H1 (cell line): ENCODE measurements at regions not wholly inside any gene's neighbourhood (a gene's known extent, or its start where the extent isn't known, plus 50 kb on each side); places are given as distances from the start of the nearest gene placed in this dataset.

Source experiments
- CTCF ChIA-PET: fragments of 300-600 bp; sonication (Branson Sonifier 250); formaldehyde crosslinking; loops from one replicate; lab custom pipeline; 2021; ENCODE audit not compliant: partially characterized antibody; lab: Charles Lee
- POLR2A ChIA-PET: fragments of 300-600 bp; sonication (Branson Sonifier 250); formaldehyde crosslinking; loops from one replicate; lab custom pipeline; 2021; ENCODE audit warnings: inconsistent platforms; ENCODE audit not compliant: partially characterized antibody; lab: Charles Lee
- DNase-seq, 2 experiments: peaks; one replicate each; pipeline versions ENCODE4 v3.0.0 to v3.0.0-alpha.2; 2010 to 2022; ENCODE audit warnings: low spot score in 2 of 2, low read depth in 1 of 2, mixed read lengths in 1 of 2
- FAIRE-seq: peaks from 2 replicates; lab custom pipeline; 2011; peaks lifted over from hg19 to GRCh38; lab: Jason Lieb, UNC
- H2AFZ ChIP-seq: 2 replicates; pipeline ENCODE4 v1.8.1; 2012; ENCODE audit warnings: low read length, inconsistent platforms
- H2AK5ac ChIP-seq: 2 replicates; pipeline ENCODE4 v1.6.1; 2013; ENCODE audit warnings: low read depth, low read length
- H2BK120ac ChIP-seq: replicated peaks from 2 replicates; pipeline ENCODE3; 2013; ENCODE audit warnings: low read depth, low read length, inconsistent platforms
- H2BK12ac ChIP-seq: 2 replicates; pipeline ENCODE4 v1.6.1; 2013; ENCODE audit warnings: low read depth, low read length
- H2BK15ac ChIP-seq: 2 replicates; pipeline ENCODE4 v1.6.1; 2013; ENCODE audit warnings: low read length
- H2BK20ac ChIP-seq: 2 replicates; pipeline ENCODE4 v1.6.1; 2013; ENCODE audit warnings: low read length
- H2BK5ac ChIP-seq: 2 replicates; pipeline ENCODE4 v1.6.1; 2013; ENCODE audit warnings: low read depth, low read length
- H3K14ac ChIP-seq: 2 replicates; pipeline ENCODE4 v1.6.1; 2013; ENCODE audit warnings: inconsistent platforms; ENCODE audit not compliant: insufficient read length
- H3K18ac ChIP-seq: 2 replicates; pipeline ENCODE4 v1.6.1; 2013; ENCODE audit warnings: low read length; ENCODE audit errors: extremely low read depth
- H3K23ac ChIP-seq: 2 replicates; pipeline ENCODE4 v1.6.1; 2013; ENCODE audit warnings: inconsistent platforms; ENCODE audit not compliant: insufficient read length
- H3K23me2 ChIP-seq: 2 replicates; pipeline ENCODE4 v1.6.1; 2013; ENCODE audit warnings: low read depth, low read length
- H3K27ac ChIP-seq: 2 replicates; pipeline ENCODE4 v1.6.1; 2011; ENCODE audit warnings: low read depth, low read length, inconsistent platforms
- H3K27me3 ChIP-seq, 4 experiments: replicated peaks in 1 of 4; 1 replicate in 1 of 4; 2 replicates in 3 of 4; pipeline versions ENCODE4 v1.6.1 to v1.8.1; 2011 to 2013; ENCODE audit warnings: low read length in 3 of 4, mild to moderate bottlenecking in 3 of 4, inconsistent platforms in 2 of 4, mixed read lengths in 2 of 4, moderate library complexity in 1 of 4; ENCODE audit not compliant: control insufficient read depth in 3 of 4, insufficient read depth in 3 of 4; ENCODE audit errors: extremely low read depth in 1 of 4
- H3K36me3 ChIP-seq, 4 experiments: 2 replicates each; pipeline versions ENCODE4 v1.6.1 to v1.8.1; 2011 to 2013; ENCODE audit warnings: mild to moderate bottlenecking in 4 of 4, low read length in 3 of 4, moderate library complexity in 2 of 4, control low read depth in 1 of 4, inconsistent platforms in 1 of 4; ENCODE audit not compliant: insufficient read depth in 4 of 4, control insufficient read depth in 2 of 4
- H3K4ac ChIP-seq: replicated peaks from 2 replicates; pipeline ENCODE3; 2013; ENCODE audit warnings: low read length, low read depth, mixed read lengths, inconsistent platforms; ENCODE audit not compliant: insufficient read length
- H3K4me1 ChIP-seq, 4 experiments: replicated peaks in 1 of 4; 1 replicate in 1 of 4; 2 replicates in 3 of 4; pipeline versions ENCODE4 v1.6.1 to v1.8.1; 2011 to 2013; ENCODE audit warnings: low read length in 3 of 4, inconsistent platforms in 2 of 4, mixed read lengths in 1 of 4; ENCODE audit not compliant: insufficient read depth in 4 of 4, control insufficient read depth in 3 of 4
- H3K4me2 ChIP-seq, 2 experiments: 2 replicates each; pipeline versions ENCODE4 v1.6.1 to v1.8.1; 2011 to 2013; ENCODE audit warnings: low read depth in 2 of 2, low read length in 2 of 2, control low read depth in 1 of 2, inconsistent platforms in 1 of 2, mild to moderate bottlenecking in 1 of 2; ENCODE audit not compliant: insufficient read depth in 1 of 2
- H3K4me3 ChIP-seq, 4 experiments: fragments of 200-600, 300-600 bp in 1 of 4; sonication (generic), shearing (Covaris generic), sonication (Bioruptor Twin) in 1 of 4; 2 replicates each; pipeline versions ENCODE4 v1.5.1 to v1.8.1; 2011 to 2016; ENCODE audit warnings: low read length in 4 of 4, low read depth in 3 of 4, control low read depth in 2 of 4, inconsistent platforms in 2 of 4, mild to moderate bottlenecking in 2 of 4, mixed read lengths in 1 of 4, moderate library complexity in 1 of 4; ENCODE audit not compliant: insufficient read depth in 2 of 4; ENCODE audit errors: extremely low read depth in 1 of 4
- H3K56ac ChIP-seq: replicated peaks from 2 replicates; pipeline ENCODE3; 2013; ENCODE audit warnings: low read depth, mild to moderate bottlenecking, mixed read lengths, low read length, inconsistent platforms; ENCODE audit not compliant: insufficient read length
- H3K79me1 ChIP-seq: 2 replicates; pipeline ENCODE4 v1.6.1; 2013; ENCODE audit warnings: low read depth, low read length, control low read depth
- H3K79me2 ChIP-seq, 2 experiments: 2 replicates each; pipeline versions ENCODE4 v1.6.1 to v1.8.1; 2012 to 2013; ENCODE audit warnings: low read length in 2 of 2, mild to moderate bottlenecking in 2 of 2, inconsistent platforms in 1 of 2; ENCODE audit not compliant: insufficient read depth in 2 of 2, control insufficient read depth in 1 of 2
- H3K9ac ChIP-seq, 4 experiments: replicated peaks in 1 of 4; 1 replicate in 1 of 4; 2 replicates in 3 of 4; pipeline versions ENCODE4 v1.6.1 to v1.8.1; 2011 to 2013; ENCODE audit warnings: low read depth in 3 of 4, low read length in 3 of 4, control low read depth in 2 of 4, mild to moderate bottlenecking in 2 of 4, moderate library complexity in 2 of 4, inconsistent platforms in 1 of 4; ENCODE audit errors: extremely low read depth in 1 of 4
- H3K9me3 ChIP-seq, 2 experiments: 2 replicates each; pipeline versions ENCODE4 v1.6.1 to v1.8.1; 2012 to 2013; ENCODE audit warnings: mild to moderate bottlenecking in 2 of 2, moderate library complexity in 2 of 2, control low read depth in 1 of 2, inconsistent platforms in 1 of 2, low read depth in 1 of 2, low read length in 1 of 2, mixed read lengths in 1 of 2; ENCODE audit not compliant: insufficient read depth in 2 of 2
- H4K20me1 ChIP-seq, 2 experiments: replicated peaks in 1 of 2; 2 replicates each; pipeline versions ENCODE3 to v1.8.1; 2011 to 2013; ENCODE audit warnings: inconsistent platforms in 2 of 2, low read length in 2 of 2, mild to moderate bottlenecking in 1 of 2; ENCODE audit not compliant: insufficient read depth in 2 of 2, control insufficient read depth in 1 of 2
- H4K5ac ChIP-seq: 2 replicates; pipeline ENCODE4 v1.6.1; 2013; ENCODE audit warnings: low read length, low read depth, mixed read lengths, inconsistent platforms; ENCODE audit not compliant: insufficient read length
- H4K8ac ChIP-seq: 2 replicates; pipeline ENCODE4 v1.8.0; 2013; ENCODE audit warnings: mild to moderate bottlenecking, moderate library complexity, low read length, inconsistent platforms; ENCODE audit not compliant: insufficient read depth; ENCODE audit errors: extremely low read depth
- H4K91ac ChIP-seq: replicated peaks from 2 replicates; pipeline ENCODE3; 2013; ENCODE audit warnings: low read length, mixed read lengths, inconsistent platforms; ENCODE audit not compliant: insufficient read length
- BRCA1 ChIP-seq: IDR thresholded peaks from 2 replicates; pipeline ENCODE4 v1.6.1; 2012; ENCODE audit warnings: low read depth, low read length, improper control_type of control experiment
- CBX5 ChIP-seq: fragments of 300-800, 300-1000 bp; sonication (generic); IDR thresholded peaks from 2 replicates; pipeline ENCODE4 v1.7.1; 2016; ENCODE audit warnings: antibody characterized with exemption, low read length, low read depth
- CREB1 ChIP-seq: IDR thresholded peaks from 2 replicates; pipeline ENCODE4 v1.6.1; 2012; ENCODE audit warnings: inconsistent platforms
- EGR1 ChIP-seq: IDR thresholded peaks from 2 replicates; pipeline ENCODE4 v1.6.1; 2011; ENCODE audit warnings: low read depth, low read length, borderline replicate concordance
- GABPA ChIP-seq: IDR thresholded peaks from 2 replicates; pipeline ENCODE4 v1.6.1; 2011; ENCODE audit warnings: mild to moderate bottlenecking, low read length, moderate library complexity, borderline replicate concordance; ENCODE audit not compliant: insufficient read depth
- KDM5A ChIP-seq: fragments of 200-600 bp; IDR thresholded peaks from 2 replicates; pipeline ENCODE4 v1.7.1; 2012; ENCODE audit warnings: mild to moderate bottlenecking, low read length, inconsistent platforms, mixed read lengths
- MAX ChIP-seq: IDR thresholded peaks from 2 replicates; pipeline ENCODE4 v1.6.1; 2012; ENCODE audit warnings: inconsistent platforms
- NANOG ChIP-seq: IDR thresholded peaks from 2 replicates; pipeline ENCODE4 v1.6.1; 2011; ENCODE audit warnings: low read length, low read depth, mild to moderate bottlenecking, inconsistent platforms; ENCODE audit not compliant: insufficient read depth, poor library complexity, severe bottlenecking
- POLR2AphosphoS5 ChIP-seq: IDR thresholded peaks from 2 replicates; pipeline ENCODE4 v1.6.1; 2011; ENCODE audit warnings: low read depth, low read length
- RNF2 ChIP-seq: fragments of 200-900, 300-1000 bp; sonication (generic); IDR thresholded peaks from 2 replicates; pipeline ENCODE4 v1.7.1; 2016; ENCODE audit warnings: borderline replicate concordance, low read depth, mild to moderate bottlenecking, antibody characterized with exemption, low read length; ENCODE audit not compliant: poor library complexity, severe bottlenecking; ENCODE audit errors: missing control alignments
- SP4 ChIP-seq: IDR thresholded peaks from 2 replicates; pipeline ENCODE4 v1.6.1; 2012; ENCODE audit warnings: low read length, inconsistent platforms
- TBP ChIP-seq: IDR thresholded peaks from 2 replicates; pipeline ENCODE4 v1.6.1; 2011; ENCODE audit warnings: low read depth, low read length, improper control_type of control experiment
- WGBS, 2 experiments: shearing (Covaris generic) in 1 of 2; methylation state at CpG; one replicate each; pipeline versions ENCODE4 v1.1.6 to v1.1.7; 2013 to 2015; ENCODE audit warnings: low lambda C conversion rate in 2 of 2, mixed read lengths in 2 of 2, inconsistent platforms in 1 of 2, low coverage in 1 of 2, missing lambda C conversion rate in 1 of 2; ENCODE audit not compliant: insufficient replicate concordance in 2 of 2, insufficient coverage in 1 of 2, insufficient read length in 1 of 2; ENCODE audit errors: extremely low coverage in 1 of 2, missing lambda C conversion rate in 1 of 2; 5-methylcytosine and 5-hydroxymethylcytosine counted together

- ChIA-PET POLR2A (no interaction called here), CTCF (interaction anchor here (0.6 to 3.3 kb wide), 19 partner anchors 8 to 994 kb away, joined by 3 to 19 read pairs (median 4); no protein-coding TSS in a partner anchor)
- no peak overlapping the region for H4K8ac ChIP-seq
- no peak overlapping the region for H2BK15ac ChIP-seq
- no peak overlapping the region for H3K18ac ChIP-seq
- H3K4me2 ChIP-seq: no peak overlapping the region
- H3K9me3 ChIP-seq: no peaks in the 10 kb centered on the region
- H2BK20ac ChIP-seq: no peak overlapping the region
- H2BK5ac ChIP-seq: no peak overlapping the region
- TF ChIP-seq TBP (no peak), SP4 (no peak), GABPA (no peak), BRCA1 (no peak), RNF2 (no peak), CBX5 (no peak), KDM5A (no peak), EGR1 (no peak), CREB1 (no peak), POLR2AphosphoS5 (no peak), NANOG (no peak), MAX (no peak)
- no peaks in the 10 kb centered on the region for H3K79me1 ChIP-seq
- no peak overlapping the region for H3K23ac ChIP-seq
- 83% methylated on average over 4 of the region's 4 CpGs; no CpG with 5 or more reads in 1 of the 2 experiments for WGBS, 2 experiments
- FAIRE-seq (no peak), DNase-seq (no peak)
- H3K56ac ChIP-seq: no peak overlapping the region
- H3K27me3 ChIP-seq: no peaks in the 10 kb centered on the region
- no peak overlapping the region for H2BK12ac ChIP-seq
- H4K5ac ChIP-seq: no peak overlapping the region
- H4K91ac ChIP-seq: no peak overlapping the region
- no peak overlapping the region for H3K4me3 ChIP-seq
- no peak overlapping the region for H3K14ac ChIP-seq
- H3K9ac ChIP-seq: peak overlapping the region in 1 of 4 experiments; percentile 37; a peak in 1 of 7 replicates
- H2AK5ac ChIP-seq: no peak overlapping the region
- H3K36me3 ChIP-seq: no peaks in the 10 kb centered on the region
- H3K27ac ChIP-seq: no peak overlapping the region
- H3K79me2 ChIP-seq: no peaks in the 10 kb centered on the region
- H2AFZ ChIP-seq: no peak overlapping the region
- H3K4ac ChIP-seq: no peak overlapping the region
- no peaks in the 10 kb centered on the region for H3K4me1 ChIP-seq
- H3K23me2 ChIP-seq: no peaks in the 10 kb centered on the region
- H2BK120ac ChIP-seq: no peak overlapping the region
- H4K20me1 ChIP-seq: no peaks in the 10 kb centered on the region
Measured at GRCh38 chr12:91327131-91327530, 144.5 kb upstream of the DCN start.
